GM12875 (cell line): ENCODE measurements at regions not wholly inside any gene's neighbourhood (a gene's known extent, or its start where the extent isn't known, plus 50 kb on each side); places are given as distances from the start of the nearest gene placed in this dataset.
"Not testable (repeated sequence)": the region's sequence is repeated elsewhere in the genome, so short reads cannot be mapped to it uniquely, and the experiment has no call there.

Experiments
- H3K4me3 ChIP-seq: one replicate; pipeline ENCODE4 v1.5.1; 2011; ENCODE audit warnings: low read depth, low read length, control low read depth
- CTCF ChIP-seq: IDR thresholded peaks from 2 replicates; pipeline ENCODE4 v1.5.1; 2011; ENCODE audit warnings: low read depth, mild to moderate bottlenecking, control low read depth, inconsistent platforms, low read length, moderate library complexity, borderline replicate concordance; ENCODE audit not compliant: insufficient read depth

GRCh38 chrX:118228456-118228855, 111.8 kb upstream of the KLHL13 start:
- no peak overlapping the region for H3K4me3 ChIP-seq
- TF ChIP-seq CTCF, result no peak

- no peak for TF ChIP-seq CTCF
Measured at GRCh38 chrX:118231464-118231863, 114.4 kb upstream of the WDR44 start.

GRCh38 chrX:118239178-118239870, 106.6 kb upstream of the WDR44 start:
- TF ChIP-seq CTCF, result no peak
- no peak overlapping the region for H3K4me3 ChIP-seq

More at GRCh38 chrX:118231464-118231863, 114.4 kb upstream of the WDR44 start:
- H3K4me3 ChIP-seq, result no peak overlapping the region

DNA sequence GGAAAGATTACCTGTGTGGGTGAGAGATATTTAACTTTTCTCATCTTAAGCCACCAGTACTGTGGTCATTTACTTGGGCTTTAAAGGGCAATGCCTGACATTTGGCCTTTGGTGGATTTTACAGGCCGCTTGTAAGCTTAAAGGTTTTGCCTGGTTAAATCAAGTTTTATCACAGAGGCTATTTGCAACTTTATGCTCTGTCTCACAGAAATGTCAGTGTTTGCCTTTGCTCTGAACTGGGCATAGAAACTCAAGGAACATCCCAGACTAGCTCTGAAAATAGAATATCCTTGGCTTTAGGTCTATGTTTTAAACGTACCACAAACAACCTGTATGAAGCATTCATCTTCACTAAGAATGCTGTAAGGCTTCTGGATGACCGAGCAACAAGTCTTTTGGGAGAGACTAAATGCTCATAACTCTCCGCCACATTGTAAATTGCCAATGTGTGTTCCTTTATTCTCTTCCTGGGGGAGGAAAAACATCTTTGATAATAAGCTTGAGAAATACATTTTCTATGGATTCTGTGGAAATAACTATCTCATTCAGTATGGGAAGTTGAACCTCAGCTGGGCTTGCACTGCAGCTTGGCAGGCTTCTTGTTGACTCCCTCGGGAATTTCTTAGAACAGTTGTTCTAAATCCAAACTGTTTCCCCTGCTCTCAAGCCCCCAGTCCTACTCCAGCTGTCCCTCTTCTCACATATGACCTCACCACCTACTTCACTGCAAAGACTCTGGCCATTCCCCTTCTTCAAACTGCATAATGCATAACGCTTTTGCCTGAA, 105.8 kb upstream of the WDR44 start:
- no peak for TF ChIP-seq CTCF
- H3K4me3 ChIP-seq, result no peak overlapping the region

GRCh38 chrX:118246961-118247360, 98.9 kb upstream of the WDR44 start:
- H3K4me3 ChIP-seq, result not testable (repeated sequence)

DNA sequence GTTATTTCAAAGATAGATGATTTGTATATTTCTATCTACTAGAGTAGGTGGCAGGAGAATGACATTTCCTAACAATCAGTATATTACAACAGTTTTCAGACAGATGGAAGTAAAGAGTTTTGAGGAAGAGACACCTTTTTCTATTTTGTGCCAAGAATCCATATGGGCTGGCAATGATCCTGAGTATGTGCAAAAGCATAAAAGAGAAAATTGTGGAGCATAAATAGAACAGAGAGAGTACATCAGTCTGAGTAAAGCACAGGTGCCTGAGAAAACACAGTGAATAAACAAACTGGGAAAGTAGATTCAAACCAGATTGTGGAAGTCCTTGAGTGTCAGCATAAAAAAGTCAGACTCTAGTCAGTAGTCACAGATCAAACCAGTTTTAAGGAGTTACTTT, 96.8 kb upstream of the WDR44 start:
- TF ChIP-seq CTCF, result no peak
- H3K4me3 ChIP-seq, result no peak overlapping the region

DNA sequence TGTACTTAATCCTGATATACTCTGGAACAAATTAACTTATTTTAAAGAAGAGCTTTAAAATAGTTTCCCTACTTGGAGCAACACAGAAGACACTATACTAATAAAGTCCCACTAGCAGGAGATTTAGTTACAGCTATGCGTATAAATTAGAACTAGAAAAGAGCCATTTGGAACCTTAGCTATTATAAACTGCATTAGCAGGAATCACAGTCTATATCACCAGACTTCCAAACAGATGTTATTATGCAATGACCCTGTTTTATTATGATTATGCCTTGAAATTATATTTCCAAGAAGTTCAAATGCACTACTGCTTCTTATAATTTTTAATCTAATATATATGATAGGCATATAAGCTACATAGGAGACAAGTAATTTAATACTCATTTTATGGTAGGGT, 95.5 kb upstream of the WDR44 start:
- TF ChIP-seq CTCF, result no peak
- no peak overlapping the region for H3K4me3 ChIP-seq
